GM12873 (cell line): ENCODE measurements at regions not wholly inside any gene's neighbourhood (a gene's known extent, or its start where the extent isn't known, plus 50 kb on each side); places are given as distances from the start of the nearest gene placed in this dataset.

ENCODE experiments used
- TF ChIP-seq, protein P1 (sequence below): IDR thresholded peaks from 2 replicates; pipeline ENCODE4 v1.5.1; 2012; ENCODE audit warnings: low read depth, mild to moderate bottlenecking, moderate library complexity, low read length, control low read depth; ENCODE audit not compliant: insufficient read depth; ENCODE audit errors: missing control alignments

DNA sequence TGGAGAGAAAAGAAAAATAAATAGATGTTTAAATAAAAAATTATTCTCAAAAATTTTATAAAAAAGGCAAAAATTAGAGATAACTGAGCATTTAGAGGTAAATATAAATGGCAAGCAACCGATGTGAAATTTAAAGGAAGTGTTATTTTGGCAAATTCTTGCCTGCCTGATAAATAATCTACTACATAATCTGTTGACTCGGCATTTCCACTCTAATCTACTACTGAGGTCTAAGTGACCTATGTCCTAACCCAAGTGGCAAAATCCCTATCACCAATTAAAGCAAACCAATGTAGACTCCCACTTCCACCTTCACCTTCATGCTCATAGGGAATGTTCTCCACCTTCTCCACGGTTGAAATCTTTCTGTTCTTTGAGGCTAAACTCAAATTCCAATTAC is 1124.1 kb upstream of the CDH2 start:
- TF ChIP-seq, protein P1, sequence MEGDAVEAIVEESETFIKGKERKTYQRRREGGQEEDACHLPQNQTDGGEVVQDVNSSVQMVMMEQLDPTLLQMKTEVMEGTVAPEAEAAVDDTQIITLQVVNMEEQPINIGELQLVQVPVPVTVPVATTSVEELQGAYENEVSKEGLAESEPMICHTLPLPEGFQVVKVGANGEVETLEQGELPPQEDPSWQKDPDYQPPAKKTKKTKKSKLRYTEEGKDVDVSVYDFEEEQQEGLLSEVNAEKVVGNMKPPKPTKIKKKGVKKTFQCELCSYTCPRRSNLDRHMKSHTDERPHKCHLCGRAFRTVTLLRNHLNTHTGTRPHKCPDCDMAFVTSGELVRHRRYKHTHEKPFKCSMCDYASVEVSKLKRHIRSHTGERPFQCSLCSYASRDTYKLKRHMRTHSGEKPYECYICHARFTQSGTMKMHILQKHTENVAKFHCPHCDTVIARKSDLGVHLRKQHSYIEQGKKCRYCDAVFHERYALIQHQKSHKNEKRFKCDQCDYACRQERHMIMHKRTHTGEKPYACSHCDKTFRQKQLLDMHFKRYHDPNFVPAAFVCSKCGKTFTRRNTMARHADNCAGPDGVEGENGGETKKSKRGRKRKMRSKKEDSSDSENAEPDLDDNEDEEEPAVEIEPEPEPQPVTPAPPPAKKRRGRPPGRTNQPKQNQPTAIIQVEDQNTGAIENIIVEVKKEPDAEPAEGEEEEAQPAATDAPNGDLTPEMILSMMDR = no peak

DNA sequence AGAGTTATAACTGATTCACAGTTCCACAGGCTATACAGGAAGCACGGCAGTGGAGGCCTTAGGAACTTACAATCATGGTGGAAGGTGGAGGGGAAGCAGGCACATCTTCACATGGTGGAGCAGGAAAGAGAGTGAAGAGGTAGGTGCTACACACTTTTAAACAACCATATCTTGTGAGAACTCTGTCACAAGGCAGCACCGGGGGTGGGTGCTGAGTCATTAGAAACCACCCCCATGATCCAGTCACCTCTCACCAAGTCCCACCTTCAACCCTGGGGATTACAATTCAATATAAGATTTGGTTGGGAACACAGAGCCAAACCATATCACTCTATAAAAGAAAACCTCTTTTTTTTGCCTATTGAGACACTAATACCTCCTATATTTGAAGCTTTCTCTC is 1108.5 kb upstream of the CDH2 start:
- TF ChIP-seq, protein P1 = no peak

DNA sequence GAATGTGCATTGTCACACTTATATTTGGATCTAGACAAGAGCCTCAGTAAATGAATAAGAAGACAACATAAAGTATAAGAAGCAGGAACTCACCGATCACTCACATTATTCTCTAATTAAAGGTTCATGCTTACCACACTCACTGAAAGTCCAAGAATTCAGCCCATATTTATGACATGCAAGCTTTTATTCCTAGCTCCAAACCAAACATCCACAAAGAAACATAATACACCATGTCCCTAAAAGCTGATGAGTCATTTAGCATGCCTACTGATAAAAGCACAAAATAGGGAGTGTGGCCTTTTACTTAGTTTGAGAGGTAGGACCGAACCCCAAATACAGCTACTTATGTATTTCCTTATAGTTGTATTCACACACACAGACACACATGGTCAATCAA is 1094.6 kb upstream of the CDH2 start:
- TF ChIP-seq, protein P1 = no peak

DNA sequence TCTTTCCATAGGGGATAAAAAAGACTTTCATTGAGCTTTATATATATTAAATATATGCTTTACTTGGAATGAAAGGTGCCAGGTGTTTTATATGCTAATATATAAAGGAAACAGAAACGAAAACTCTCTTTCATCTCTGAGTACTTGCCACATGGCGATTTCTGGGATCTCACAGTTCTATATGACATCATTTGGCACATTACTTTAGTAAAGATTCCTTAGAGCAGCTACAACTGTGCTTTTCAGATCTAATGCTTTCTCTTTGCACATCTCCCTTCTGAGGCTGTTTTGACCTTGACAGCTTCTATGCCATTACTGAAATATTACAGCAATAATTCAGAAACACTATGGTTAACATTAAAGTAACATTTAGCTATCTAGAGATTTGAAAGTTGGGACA is 1082.9 kb upstream of the CDH2 start:
- TF ChIP-seq, protein P1 = no peak

DNA sequence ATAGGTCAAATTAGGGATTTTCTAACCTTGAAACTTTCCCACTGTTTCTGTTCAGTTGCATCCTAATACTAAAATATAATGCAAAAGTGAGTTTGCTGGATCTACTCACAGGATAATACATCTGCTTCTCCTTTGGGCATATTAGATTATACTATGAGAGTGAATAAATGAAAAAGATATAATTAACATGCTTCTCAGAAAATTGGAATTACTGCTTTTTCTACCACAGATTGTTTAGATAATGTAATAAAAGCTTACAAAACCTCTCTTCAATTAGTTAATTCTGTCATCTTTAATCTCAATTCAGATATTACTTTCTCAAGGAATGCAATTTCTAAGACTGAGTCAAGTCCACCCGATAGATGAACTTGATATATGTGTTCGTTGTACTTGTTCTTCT is 1077.2 kb upstream of the CDH2 start:
- TF ChIP-seq, protein P1 = no peak

DNA sequence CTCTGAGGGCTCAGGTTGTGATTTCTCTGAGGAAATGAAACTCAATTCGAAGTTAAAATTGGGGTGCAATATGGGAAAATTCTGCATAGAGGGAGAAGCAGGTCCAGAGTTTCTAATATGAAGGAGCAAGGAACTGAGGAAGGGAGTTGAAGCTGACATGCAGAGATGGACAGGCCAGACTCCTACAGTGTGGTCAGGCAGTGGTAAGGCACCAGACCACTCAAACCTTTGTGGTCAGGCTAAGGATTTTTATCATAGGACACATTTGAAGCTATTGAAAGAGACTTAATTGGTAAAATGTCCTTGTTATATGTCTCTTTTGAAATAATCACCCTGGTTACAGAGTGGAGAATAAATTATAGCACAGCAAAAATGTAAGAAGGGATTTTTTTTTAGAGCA is 1074.8 kb upstream of the CDH2 start:
- TF ChIP-seq, protein P1 = no peak

DNA sequence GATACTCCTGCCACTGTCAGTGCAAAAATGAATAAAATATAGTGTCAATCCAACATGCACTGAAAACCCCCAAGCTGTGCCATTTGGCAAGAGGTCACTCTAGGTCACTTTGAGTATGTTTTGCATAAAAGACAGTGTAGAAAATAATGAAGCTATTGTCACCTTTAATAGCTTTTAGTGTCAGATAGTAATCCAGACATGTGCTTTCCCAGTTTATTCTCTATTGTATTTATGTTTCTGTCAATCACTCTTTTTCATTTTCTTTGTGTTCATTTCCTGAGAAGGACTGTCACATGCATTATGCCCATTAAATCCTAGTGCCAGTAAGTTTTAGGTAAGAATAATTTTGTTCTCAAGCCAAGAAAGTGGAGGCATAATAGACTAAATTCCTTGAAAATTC is 1073.9 kb upstream of the CDH2 start:
- TF ChIP-seq, protein P1 = no peak
